HCT116 (cell line): ENCODE measurements at regions not wholly inside any gene's neighbourhood (a gene's known extent, or its start where the extent isn't known, plus 50 kb on each side); places are given as distances from the start of the nearest gene placed in this dataset.

Source experiments
- ATAC-seq: fragments of 200-7000 bp; cut with Tn5 transposase; 2 replicates; pipeline ENCODE4 v1.9.1; 2020; ENCODE audit warnings: mild to moderate bottlenecking, moderate library complexity
- BruUV-seq: library from RNA; stranded (reverse); fragments of 400-500 nt; replicated peaks from 2 replicates; lab custom pipeline; 2021; lab: Mats Ljungman, UMichigan
- CTCF ChIA-PET: fragments of 300-600 bp; sonication (Branson Sonifier 250); formaldehyde crosslinking; loops from one replicate; lab custom pipeline; 2021; ENCODE audit warnings: antibody characterized with exemption; lab: Charles Lee
- POLR2A ChIA-PET: fragments of 300-600, 350-600 bp; sonication (Branson Sonifier 250); formaldehyde crosslinking; loops from one replicate; lab custom pipeline; 2021; ENCODE audit warnings: antibody characterized with exemption; lab: Charles Lee
- RAD21 ChIA-PET, 2 experiments: fragments of 300-600 bp; sonication (Branson Sonifier 250); formaldehyde crosslinking; loops; one replicate each; lab custom pipeline; 2023; ENCODE audit warnings: low total read pairs in 2 of 2; ENCODE audit not compliant: uncharacterized antibody in 2 of 2, unreplicated experiment in 2 of 2, low non-redundant PET in 1 of 2; lab: Charles Lee
- DNase-seq: peaks from one replicate; pipeline ENCODE4 v3.0.0-alpha.2; 2010; ENCODE audit warnings: low read depth, low spot score
- H2AFZ ChIP-seq: fragments of 200-600 bp; shearing (Covaris generic), sonication (generic); 2 replicates; pipeline ENCODE4 v1.6.1; 2017; ENCODE audit warnings: low read depth, mixed run types, mixed read lengths, antibody characterized with exemption, low read length; ENCODE audit not compliant: poor library complexity, severe bottlenecking
- H3K27ac ChIP-seq: 2 replicates; pipeline ENCODE4 v1.5.1; 2012; ENCODE audit warnings: low read depth, low read length
- H3K27me3 ChIP-seq: fragments of 200-600 bp; sonication (generic); 2 replicates; pipeline ENCODE4 v1.6.1; 2016; ENCODE audit warnings: mixed run types, low read length, mixed read lengths; ENCODE audit not compliant: insufficient read depth
- H3K36me3 ChIP-seq, 2 experiments: fragments of 200-500 bp in 1 of 2; fragments of 200-600 bp in 1 of 2; sonication (Bioruptor generic) in 1 of 2; sonication (generic) in 1 of 2; 2 replicates each; pipeline versions ENCODE4 v1.5.1 to v1.6.1; 2014 to 2016; ENCODE audit warnings: low read length in 2 of 2, inconsistent platforms in 1 of 2, mixed read lengths in 1 of 2, mixed run types in 1 of 2; ENCODE audit not compliant: insufficient read depth in 2 of 2, control insufficient read depth in 1 of 2
- H3K4me1 ChIP-seq, 2 experiments: fragments of 200-600 bp in 1 of 2; sonication (generic) in 1 of 2; 2 replicates each; pipeline versions ENCODE4 v1.5.1 to v1.6.1; 2012 to 2017; ENCODE audit warnings: low read length in 2 of 2, inconsistent platforms in 1 of 2, mild to moderate bottlenecking in 1 of 2, mixed read lengths in 1 of 2, mixed run types in 1 of 2, moderate library complexity in 1 of 2; ENCODE audit not compliant: insufficient read depth in 2 of 2, control insufficient read depth in 1 of 2
- H3K4me2 ChIP-seq: fragments of 200-600 bp; sonication (generic); 2 replicates; pipeline ENCODE4 v1.6.1; 2017; ENCODE audit warnings: mixed run types, low read length, mixed read lengths
- H3K4me3 ChIP-seq, 2 experiments: fragments of 200-600 bp in 1 of 2; sonication (generic) in 1 of 2; replicated peaks in 1 of 2; 2 replicates each; pipeline ENCODE4 v1.5.1; 2011 to 2016; ENCODE audit warnings: low read length in 2 of 2, control low read depth in 1 of 2, low read depth in 1 of 2, mild to moderate bottlenecking in 1 of 2, mixed read lengths in 1 of 2, mixed run types in 1 of 2
- H3K79me2 ChIP-seq: fragments of 200-600 bp; sonication (generic); 2 replicates; pipeline ENCODE4 v1.6.1; 2017; ENCODE audit warnings: mild to moderate bottlenecking, mixed run types, low read length, moderate library complexity, mixed read lengths; ENCODE audit not compliant: insufficient read depth
- H3K9ac ChIP-seq: fragments of 200-600 bp; sonication (generic); 2 replicates; pipeline ENCODE4 v1.6.1; 2016; ENCODE audit warnings: low read length, mixed read lengths
- H3K9me2 ChIP-seq: fragments of 200-600 bp; sonication (generic), shearing (Covaris generic); 2 replicates; pipeline ENCODE4 v1.6.1; 2017; ENCODE audit warnings: mixed run types, mild to moderate bottlenecking, moderate library complexity; ENCODE audit not compliant: insufficient read depth
- H3K9me3 ChIP-seq, 2 experiments: fragments of 200-500 bp in 1 of 2; fragments of 200-600 bp in 1 of 2; sonication (Bioruptor generic) in 1 of 2; sonication (generic) in 1 of 2; 2 replicates each; pipeline ENCODE4 v1.6.1; 2014 to 2017; ENCODE audit warnings: low read length in 2 of 2, mixed read lengths in 2 of 2, inconsistent platforms in 1 of 2, low read depth in 1 of 2, mild to moderate bottlenecking in 1 of 2, mixed run types in 1 of 2, moderate library complexity in 1 of 2; ENCODE audit not compliant: control insufficient read depth in 1 of 2, insufficient read depth in 1 of 2
- H4K20me1 ChIP-seq: fragments of 200-600 bp; sonication (generic), shearing (Covaris generic); 2 replicates; pipeline ENCODE4 v1.6.1; 2017; ENCODE audit warnings: mixed run types, mild to moderate bottlenecking, moderate library complexity; ENCODE audit not compliant: insufficient read depth
- CBX3 ChIP-seq: IDR thresholded peaks from 2 replicates; pipeline ENCODE4 v1.6.1; 2012; ENCODE audit warnings: low read depth
- CEBPB ChIP-seq: IDR thresholded peaks from 2 replicates; pipeline ENCODE4 v1.6.1; 2012; ENCODE audit warnings: low read depth
- EGR1 ChIP-seq: IDR thresholded peaks from 2 replicates; pipeline ENCODE4 v1.6.1; 2012; ENCODE audit warnings: low read depth
- ELF1 ChIP-seq: IDR thresholded peaks from 2 replicates; pipeline ENCODE4 v1.6.1; 2012; ENCODE audit warnings: low read depth, borderline replicate concordance
- EZH2 ChIP-seq: fragments of 200-600 bp; sonication (generic); IDR thresholded peaks from 2 replicates; pipeline ENCODE4 v1.6.1; 2017; ENCODE audit warnings: antibody characterized with exemption, mixed run types
- JUND ChIP-seq: IDR thresholded peaks from 2 replicates; pipeline ENCODE4 v1.6.1; 2012
- POLR2AphosphoS5 ChIP-seq: IDR thresholded peaks from 2 replicates; pipeline ENCODE4 v1.6.1; 2011; ENCODE audit warnings: mild to moderate bottlenecking, low read depth, low read length, moderate library complexity
- RAD21 ChIP-seq: IDR thresholded peaks from 2 replicates; pipeline ENCODE4 v1.6.1; 2012; ENCODE audit warnings: low read depth, mild to moderate bottlenecking
- SIN3A ChIP-seq: IDR thresholded peaks from 2 replicates; pipeline ENCODE4 v1.6.1; 2012; ENCODE audit warnings: low read depth
- SP1 ChIP-seq: IDR thresholded peaks from 2 replicates; pipeline ENCODE4 v1.6.1; 2012; ENCODE audit warnings: low read depth
- YY1 ChIP-seq: IDR thresholded peaks from 2 replicates; pipeline ENCODE4 v1.6.1; 2011; ENCODE audit warnings: low read length, low read depth, moderate library complexity, mild to moderate bottlenecking; ENCODE audit not compliant: insufficient replicate concordance; ENCODE audit errors: extremely low read depth
- intact Hi-C: fragments of 100-400 bp; cut with micrococcal nuclease; formaldehyde crosslinking; loops from 2 replicates; pipeline ENCODE4 v1.10.0; 2022

GRCh38 chr14:86938320-86938719, 1054.7 kb downstream of the GALC start:
- no peak for ATAC-seq

GRCh38 chr14:86936556-86936955, 1056.4 kb downstream of the GALC start:
- no peaks in the 10 kb centered on the region for H3K79me2 ChIP-seq
- TF ChIP-seq EGR1, result no peak
- no peak for TF ChIP-seq ELF1
- TF ChIP-seq JUND, result no peak
- TF ChIP-seq YY1, result no peak
- TF ChIP-seq CEBPB, result no peak
- TF ChIP-seq, all 23 proteins: peak for 0
- no TSS peak for BruUV-seq
- Histone ChIP-seq H3K36me3 (no peaks in the 10 kb centered on the region), H4K20me1 (no peaks in the 10 kb centered on the region), H2AFZ (no peak overlapping the region), H3K4me2 (no peak overlapping the region), H3K9me3 (peaks cover 9 to 36% of the 10 kb centered on the region in 2 experiments; a peak in 3 of 4 replicates), H3K27me3 (no peaks in the 10 kb centered on the region), H3K9ac (no peak overlapping the region), H3K27ac (no peak overlapping the region), H3K9me2 (no peaks in the 10 kb centered on the region), H3K4me1 (no peaks in the 10 kb centered on the region), H3K4me3 (no peak overlapping the region)
- ChIA-PET RAD21 (no interaction called here), POLR2A (no interaction called here), CTCF (no interaction called here)
- DNase-seq (no peak), ATAC-seq (no peak)
- intact Hi-C loops, result no loop called here

More at GRCh38 chr14:86938320-86938719, 1054.7 kb downstream of the GALC start:
- H3K9me2 ChIP-seq, result no peaks in the 10 kb centered on the region
- TF ChIP-seq RAD21, result no peak
- no peak for TF ChIP-seq POLR2AphosphoS5
- no peak for TF ChIP-seq JUND
- no peak for TF ChIP-seq SP1
- no peak for TF ChIP-seq CBX3
- no peak for TF ChIP-seq SIN3A
- TF ChIP-seq EZH2, result no peak
- no peak for TF ChIP-seq ELF1
- intact Hi-C loops, result no loop called here
- H4K20me1 ChIP-seq, result no peaks in the 10 kb centered on the region
- H3K27me3 ChIP-seq, result no peaks in the 10 kb centered on the region
- DNase-seq, result no peak
- no peak overlapping the region for H3K27ac ChIP-seq
- H3K4me1 ChIP-seq, result no peaks in the 10 kb centered on the region
- H3K4me3 ChIP-seq, result no peak overlapping the region
- RAD21 ChIA-PET, result no interaction called here
- H3K79me2 ChIP-seq, result no peaks in the 10 kb centered on the region
- no peak overlapping the region for H3K4me2 ChIP-seq
- no TSS peak for BruUV-seq
- no peaks in the 10 kb centered on the region for H3K36me3 ChIP-seq
- CTCF ChIA-PET, result no interaction called here
- no peak overlapping the region for H3K9ac ChIP-seq
- H3K9me3 ChIP-seq, result peaks cover 4 to 42% of the 10 kb centered on the region in 2 experiments; a peak in 3 of 4 replicates
- POLR2A ChIA-PET, result no interaction called here
- H2AFZ ChIP-seq, result no peak overlapping the region
